ENCODE measurements at regions not wholly inside any gene's neighbourhood (a gene's known extent, or its start where the extent isn't known, plus 50 kb on each side); places are given as distances from the start of the nearest gene placed in this dataset.

GRCh38 chr22:19590696-19591095 lies 66.5 kb upstream of the CLDN5 start:
- TF ChIP-seq ARNT (IDR thresholded peaks at IDR 0.05) (no peak), BHLHE40 (IDR thresholded peaks at IDR 0.05; ENCODE audit: borderline replicate concordance) (no peak), SUZ12 (IDR thresholded peaks at IDR 0.05) (no peak), SP1 (IDR thresholded peaks at IDR 0.05) (no peak)

Measured in HEK293T (cell line).